ENCODE measurements at regions not wholly inside any gene's neighbourhood (a gene's known extent, or its start where the extent isn't known, plus 50 kb on each side); places are given as distances from the start of the nearest gene placed in this dataset.

- TF ChIP-seq, protein P1, sequence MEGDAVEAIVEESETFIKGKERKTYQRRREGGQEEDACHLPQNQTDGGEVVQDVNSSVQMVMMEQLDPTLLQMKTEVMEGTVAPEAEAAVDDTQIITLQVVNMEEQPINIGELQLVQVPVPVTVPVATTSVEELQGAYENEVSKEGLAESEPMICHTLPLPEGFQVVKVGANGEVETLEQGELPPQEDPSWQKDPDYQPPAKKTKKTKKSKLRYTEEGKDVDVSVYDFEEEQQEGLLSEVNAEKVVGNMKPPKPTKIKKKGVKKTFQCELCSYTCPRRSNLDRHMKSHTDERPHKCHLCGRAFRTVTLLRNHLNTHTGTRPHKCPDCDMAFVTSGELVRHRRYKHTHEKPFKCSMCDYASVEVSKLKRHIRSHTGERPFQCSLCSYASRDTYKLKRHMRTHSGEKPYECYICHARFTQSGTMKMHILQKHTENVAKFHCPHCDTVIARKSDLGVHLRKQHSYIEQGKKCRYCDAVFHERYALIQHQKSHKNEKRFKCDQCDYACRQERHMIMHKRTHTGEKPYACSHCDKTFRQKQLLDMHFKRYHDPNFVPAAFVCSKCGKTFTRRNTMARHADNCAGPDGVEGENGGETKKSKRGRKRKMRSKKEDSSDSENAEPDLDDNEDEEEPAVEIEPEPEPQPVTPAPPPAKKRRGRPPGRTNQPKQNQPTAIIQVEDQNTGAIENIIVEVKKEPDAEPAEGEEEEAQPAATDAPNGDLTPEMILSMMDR (IDR thresholded peaks at IDR 0.05), result no peak
- DNase-seq (ENCODE audit: low spot score), result no peak
These were observed 356.2 kb downstream of the ZNF521 start for GRCh38 chr18:24995755-24996154.

GRCh38 chr18:24999650-25000267 lies 352.2 kb downstream of the ZNF521 start:
- no peak for ATAC-seq (ENCODE audit: insufficient number of reproducible peaks, low FRiP score, low read depth)
- no peaks in the 10 kb centered on the region for H3K27me3 ChIP-seq (replicated peaks; ENCODE audit: insufficient read depth)
- TF ChIP-seq, protein P1 (IDR thresholded peaks at IDR 0.05), result no peak
- no peaks in the 10 kb centered on the region for H3K36me3 ChIP-seq
- no peak for DNase-seq (ENCODE audit: low spot score)
- H3K4me1 ChIP-seq (ENCODE audit: control insufficient read depth in 1 of 2, low read depth in 2 of 2), result no peaks in the 10 kb centered on the region
- H3K9me3 ChIP-seq, result peaks cover 9% of the 10 kb centered on the region
- H3K27ac ChIP-seq, result no peak overlapping the region
- no peak overlapping the region for H3K4me3 ChIP-seq

More at GRCh38 chr18:24995755-24996154, 356.2 kb downstream of the ZNF521 start:
- H3K9me3 ChIP-seq, result peaks cover 9% of the 10 kb centered on the region
- no peak for ATAC-seq (ENCODE audit: insufficient number of reproducible peaks, low FRiP score, low read depth)
- H3K36me3 ChIP-seq, result no peaks in the 10 kb centered on the region
- H3K27ac ChIP-seq, result no peak overlapping the region
- no peaks in the 10 kb centered on the region for H3K27me3 ChIP-seq (replicated peaks; ENCODE audit: insufficient read depth)
- H3K4me3 ChIP-seq, result no peak overlapping the region
- H3K4me1 ChIP-seq (ENCODE audit: control insufficient read depth in 1 of 2, low read depth in 2 of 2), result no peaks in the 10 kb centered on the region

DNA sequence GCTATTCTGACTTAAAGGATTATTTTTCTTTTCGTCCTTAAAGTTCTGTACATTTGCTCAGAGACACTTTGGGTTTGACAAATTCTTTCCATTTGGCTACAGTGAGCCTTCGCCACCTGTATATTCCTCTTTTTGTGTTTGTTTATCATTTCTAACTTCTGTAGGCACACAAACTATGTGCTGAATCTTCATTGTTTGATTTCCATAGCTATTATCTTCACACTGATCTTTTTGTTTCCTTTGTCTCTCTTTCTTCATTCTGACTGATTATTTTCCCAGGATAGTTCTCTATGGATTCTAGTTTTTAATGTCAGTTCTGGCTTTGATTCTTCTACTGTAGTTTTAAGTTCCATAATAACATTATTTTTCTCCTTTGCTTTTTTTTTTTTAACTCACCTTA lies 350.2 kb downstream of the ZNF521 start:
- no peaks in the 10 kb centered on the region for H3K4me1 ChIP-seq (ENCODE audit: control insufficient read depth in 1 of 2, low read depth in 2 of 2)
- no peak overlapping the region for H3K27ac ChIP-seq
- no peaks in the 10 kb centered on the region for H3K27me3 ChIP-seq (replicated peaks; ENCODE audit: insufficient read depth)
- ATAC-seq (ENCODE audit: insufficient number of reproducible peaks, low FRiP score, low read depth), result no peak
- TF ChIP-seq, protein P1 (IDR thresholded peaks at IDR 0.05), result no peak
- H3K36me3 ChIP-seq, result no peaks in the 10 kb centered on the region
- no peak overlapping the region for H3K4me3 ChIP-seq
- DNase-seq (ENCODE audit: low spot score), result no peak
- H3K9me3 ChIP-seq, result peaks cover 9% of the 10 kb centered on the region

GRCh38 chr18:25005541-25006403 lies 346.2 kb downstream of the ZNF521 start:
- ATAC-seq (ENCODE audit: insufficient number of reproducible peaks, low FRiP score, low read depth), result no peak
- TF ChIP-seq, protein P1 (IDR thresholded peaks at IDR 0.05), result no peak

DNA sequence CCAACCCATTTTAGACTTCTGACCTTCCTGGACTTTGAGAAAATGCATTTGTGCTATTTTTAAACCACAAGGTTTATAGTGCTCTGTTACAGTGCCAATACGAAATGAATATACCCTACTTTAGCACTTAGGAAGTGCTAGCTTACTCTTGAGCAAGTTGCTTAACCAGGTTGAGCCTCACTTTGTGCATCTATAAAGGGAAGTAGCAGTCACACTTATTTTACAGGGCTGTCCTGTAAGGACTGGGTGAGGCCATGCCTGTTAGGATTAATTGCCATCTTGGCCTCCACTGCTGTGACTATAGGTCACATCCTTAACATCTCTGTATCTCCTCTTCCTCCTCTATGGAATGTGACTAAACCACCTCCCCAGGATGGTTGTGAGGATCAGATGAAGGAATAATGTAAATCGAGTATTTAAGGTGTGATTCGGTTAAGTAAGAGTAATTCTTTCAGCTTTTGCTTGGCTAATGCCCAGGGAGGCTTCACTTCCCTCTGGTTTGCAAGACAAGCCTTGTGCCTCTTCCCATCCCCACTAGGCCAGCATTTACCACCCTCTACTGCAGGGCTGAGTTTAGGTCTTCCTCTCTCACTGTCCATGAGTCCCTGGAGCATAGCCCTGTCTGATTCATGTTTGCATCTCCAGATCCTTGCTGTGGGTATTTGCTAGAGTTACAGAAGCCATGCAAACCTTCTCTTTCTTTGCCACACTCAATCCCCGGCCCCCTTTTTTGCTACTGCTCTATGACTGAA lies 341.2 kb downstream of the ZNF521 start:
- no peaks in the 10 kb centered on the region for H3K36me3 ChIP-seq
- DNase-seq (ENCODE audit: low spot score), result no peak
- H3K9me3 ChIP-seq, result no peaks in the 10 kb centered on the region
- no peaks in the 10 kb centered on the region for H3K27me3 ChIP-seq (replicated peaks; ENCODE audit: insufficient read depth)
- H3K4me1 ChIP-seq (ENCODE audit: control insufficient read depth in 1 of 2, low read depth in 2 of 2), result no peaks in the 10 kb centered on the region
- TF ChIP-seq, protein P1 (IDR thresholded peaks at IDR 0.05), result no peak
- H3K4me3 ChIP-seq, result no peak overlapping the region
- no peak for ATAC-seq (ENCODE audit: insufficient number of reproducible peaks, low FRiP score, low read depth)
- no peak overlapping the region for H3K27ac ChIP-seq

More at GRCh38 chr18:25005541-25006403, 346.2 kb downstream of the ZNF521 start:
- Histone ChIP-seq H3K36me3 (no peaks in the 10 kb centered on the region), H3K27me3 (replicated peaks; ENCODE audit: insufficient read depth) (no peaks in the 10 kb centered on the region), H3K27ac (no peak overlapping the region), H3K4me1 (ENCODE audit: control insufficient read depth in 1 of 2, low read depth in 2 of 2) (no peaks in the 10 kb centered on the region), H3K9me3 (no peaks in the 10 kb centered on the region), H3K4me3 (no peak overlapping the region)
- no peak for DNase-seq (ENCODE audit: low spot score)

Data from thoracic aorta (tissue), 2 donors.